Activated CD8-positive, alpha-beta memory T cell treated with anti-CD3 and anti-CD28 coated beads for 36 hours (primary cell): ENCODE measurements at regions not wholly inside any gene's neighbourhood (a gene's known extent, or its start where the extent isn't known, plus 50 kb on each side); places are given as distances from the start of the nearest gene placed in this dataset.

ENCODE experiments used
- CTCF ChIA-PET: fragments of 350-600 bp; sonication (Branson Sonifier 250); formaldehyde crosslinking; loops from one replicate; lab custom pipeline; 2021; ENCODE audit warnings: antibody characterized with exemption; lab: Charles Lee
- POLR2A ChIA-PET: fragments of 350-600 bp; sonication (Branson Sonifier 250); formaldehyde crosslinking; loops from one replicate; lab custom pipeline; 2021; ENCODE audit warnings: antibody characterized with exemption; lab: Charles Lee

DNA sequence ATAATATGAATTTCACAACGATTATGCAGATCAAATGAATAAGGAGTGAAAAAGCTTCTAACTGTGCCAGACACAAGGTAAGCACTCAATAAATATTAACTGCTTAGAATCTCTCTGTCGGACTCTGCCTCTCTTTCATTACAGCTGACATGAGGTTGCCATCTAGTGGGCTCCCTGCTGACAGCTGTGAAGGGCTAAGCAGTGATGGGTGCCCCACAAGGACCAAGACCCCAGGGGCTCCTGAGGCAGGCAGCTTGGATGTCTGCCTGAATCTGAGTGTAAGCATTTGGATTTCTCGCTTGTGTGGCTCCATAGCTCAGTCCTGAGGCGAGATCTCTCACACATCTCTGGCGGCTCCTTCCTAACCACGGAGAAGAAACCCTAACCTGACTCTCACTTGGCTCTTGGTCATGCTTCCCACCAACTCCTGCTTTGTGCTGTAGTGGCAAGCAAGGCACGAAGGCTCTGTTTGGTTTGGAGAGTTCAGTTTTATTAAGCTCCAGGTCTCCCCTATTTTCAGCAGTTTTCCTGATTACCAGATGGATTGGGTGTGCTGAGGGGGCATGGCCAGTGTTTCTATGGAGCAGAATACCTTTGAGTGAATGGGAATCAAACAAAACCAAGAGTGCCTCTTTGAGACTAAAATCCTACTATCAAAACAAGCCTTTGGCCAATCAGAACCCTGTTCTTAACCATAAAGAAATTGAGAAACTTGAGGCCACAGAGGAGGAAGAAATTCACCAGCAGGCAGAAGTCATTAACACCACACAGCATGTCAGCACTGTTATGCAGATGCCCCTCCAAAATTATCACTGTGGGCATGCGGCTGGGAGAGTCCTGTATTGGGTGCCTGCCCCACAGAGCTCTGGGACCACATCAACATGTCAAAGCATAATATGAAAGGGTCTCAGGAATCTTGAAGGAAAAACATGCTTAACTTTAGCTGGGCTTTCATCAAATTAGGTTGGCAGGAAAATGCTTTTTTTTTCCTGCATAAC is 152.8 kb upstream of the NTM start:
- POLR2A ChIA-PET: no interaction called here
- CTCF ChIA-PET: no interaction called here

DNA sequence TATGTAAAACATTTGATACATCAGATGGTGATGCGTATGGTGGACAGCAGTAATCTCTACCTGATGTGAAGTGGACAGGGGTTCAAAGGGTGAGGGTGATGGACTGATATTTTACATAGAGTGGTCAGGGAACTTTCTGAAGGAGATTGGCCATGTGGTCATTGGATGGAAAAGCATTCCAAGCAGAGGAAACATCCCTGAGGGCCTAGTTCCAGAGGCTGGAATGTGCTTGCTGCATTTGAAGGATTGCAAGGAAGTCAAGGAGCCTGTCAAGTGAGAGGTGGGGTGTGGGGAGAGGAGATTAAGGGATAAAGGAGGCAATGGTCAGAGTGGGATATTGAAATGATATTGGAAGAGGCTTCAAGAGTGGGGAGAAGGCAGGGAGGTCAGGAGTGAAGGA is 151.9 kb upstream of the NTM start:
- POLR2A ChIA-PET: no interaction called here
- CTCF ChIA-PET: no interaction called here

DNA sequence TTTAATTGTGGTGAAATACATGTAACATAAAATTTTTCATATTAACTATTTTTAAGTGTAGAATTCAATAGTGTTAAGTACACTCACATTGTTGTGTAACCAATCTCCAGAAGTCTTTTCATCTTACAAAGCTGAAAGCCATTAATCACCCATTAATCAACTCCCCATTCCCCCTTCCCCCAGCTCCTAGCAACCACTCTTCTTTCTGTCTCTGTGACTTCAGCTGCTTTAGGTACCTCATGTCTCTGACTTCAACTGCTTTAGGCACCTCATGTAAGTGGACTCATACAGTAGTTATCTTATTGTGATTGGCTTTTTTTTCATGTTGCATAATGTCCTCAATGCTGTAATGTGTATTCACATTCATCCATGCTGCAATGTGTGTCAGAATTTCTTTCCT is 150.8 kb upstream of the NTM start:
- ChIA-PET POLR2A (no interaction called here), CTCF (no interaction called here)

DNA sequence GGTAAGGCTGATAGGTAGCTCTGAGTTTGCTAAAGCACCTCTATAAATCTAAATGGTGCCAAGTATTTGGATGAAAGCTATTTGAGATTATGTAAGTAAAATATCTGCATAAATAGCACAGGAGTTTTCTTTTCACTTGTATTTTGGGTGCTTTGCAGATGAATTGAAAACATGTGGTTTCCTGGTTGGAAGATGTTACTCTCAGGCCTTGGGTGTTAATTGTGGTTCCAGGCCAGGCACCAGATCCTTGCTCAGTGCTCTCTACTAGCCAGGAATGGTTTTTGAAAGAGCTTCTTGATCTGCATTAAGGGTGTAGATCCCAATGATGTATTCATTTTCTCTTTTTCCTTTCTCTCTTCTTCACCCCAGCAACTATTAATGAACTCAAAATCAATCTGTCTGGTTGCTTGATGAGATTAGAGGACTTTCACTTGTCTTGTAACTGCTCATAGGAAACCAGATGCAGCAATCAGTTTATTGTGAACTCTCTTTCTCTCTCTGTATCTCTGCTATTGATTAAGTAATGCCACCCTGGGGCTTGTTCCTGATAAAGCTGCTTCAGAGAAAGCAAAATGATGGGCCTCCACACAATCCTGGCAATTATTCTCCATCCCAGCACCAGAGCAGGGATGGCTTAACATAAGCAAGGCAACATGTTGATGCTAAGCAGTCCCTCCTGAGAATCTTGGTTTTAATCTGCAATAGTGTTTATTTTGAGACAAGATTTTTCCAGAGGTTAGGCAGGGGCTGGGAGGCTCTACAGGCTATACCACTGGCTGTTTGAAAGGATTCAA is 147.0 kb upstream of the NTM start:
- ChIA-PET CTCF (no interaction called here), POLR2A (no interaction called here)

DNA sequence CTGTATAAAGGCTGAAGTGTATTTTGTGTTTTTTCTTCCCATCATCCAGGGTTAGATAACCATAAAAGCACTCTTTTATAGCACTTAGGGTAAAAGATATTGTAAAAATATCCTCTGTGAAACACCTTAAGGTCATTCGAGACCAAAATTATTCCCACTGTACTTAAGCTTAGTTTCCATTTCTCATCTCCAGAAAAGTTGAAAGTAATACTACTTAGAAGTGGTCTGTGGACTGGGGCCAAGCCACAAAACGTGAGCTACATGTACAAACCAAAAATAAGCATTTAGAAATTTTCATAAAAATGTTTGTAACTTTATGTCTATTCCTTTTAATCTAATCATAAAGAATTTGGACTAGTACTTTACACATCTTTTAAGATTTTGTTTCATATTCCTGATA is 142.0 kb upstream of the NTM start:
- ChIA-PET POLR2A (no interaction called here), CTCF (no interaction called here)

DNA sequence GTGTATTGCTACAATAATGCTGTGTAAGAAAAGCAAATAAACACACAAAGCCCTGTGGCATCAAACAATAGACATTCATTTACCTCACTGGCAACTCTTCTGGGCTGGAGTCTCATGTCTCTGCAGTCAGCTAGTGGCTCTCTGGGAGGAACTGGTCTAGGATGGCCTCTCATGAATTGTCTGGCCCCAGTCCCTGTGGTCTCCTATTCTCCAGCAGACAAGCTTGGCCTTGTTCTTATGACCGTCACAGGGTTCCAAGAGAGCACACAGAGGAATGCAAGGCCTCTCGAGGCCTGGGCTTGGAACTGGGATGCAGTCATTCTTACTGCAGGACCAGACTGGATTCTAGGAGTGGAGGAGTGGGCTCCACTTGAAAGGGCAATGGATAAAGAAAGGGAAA is 141.2 kb upstream of the NTM start:
- ChIA-PET POLR2A (no interaction called here), CTCF (no interaction called here)

DNA sequence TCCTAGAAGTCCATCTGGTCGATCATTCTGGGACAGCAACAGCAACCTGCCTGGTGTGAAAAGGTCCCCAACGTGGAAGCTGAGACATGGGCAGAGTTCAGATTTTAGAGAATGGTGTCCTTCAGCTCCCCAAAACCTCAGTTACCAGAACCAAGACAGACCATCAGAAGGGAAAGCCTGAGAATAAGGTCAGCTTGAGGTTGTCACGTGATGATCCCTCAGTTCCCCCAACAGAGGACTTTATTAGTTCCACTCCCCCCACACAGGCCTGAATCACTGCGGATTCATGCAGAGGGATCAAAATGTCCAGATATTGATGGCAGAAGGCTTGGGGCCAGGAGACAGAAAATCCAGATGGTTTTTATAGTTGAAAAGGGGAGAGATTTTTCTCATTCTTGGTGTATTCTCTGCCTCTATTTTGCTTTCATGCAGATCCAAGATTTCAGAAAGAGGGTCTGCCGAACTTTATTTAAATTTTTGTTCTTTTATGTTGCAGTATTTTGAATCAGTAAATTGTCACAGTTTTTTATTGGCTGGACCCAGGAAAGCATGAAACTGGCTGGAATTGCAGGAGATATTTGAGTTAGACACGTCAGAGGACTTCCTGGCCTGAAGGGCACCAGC is 139.0 kb upstream of the NTM start:
- ChIA-PET CTCF (no interaction called here), POLR2A (no interaction called here)

DNA sequence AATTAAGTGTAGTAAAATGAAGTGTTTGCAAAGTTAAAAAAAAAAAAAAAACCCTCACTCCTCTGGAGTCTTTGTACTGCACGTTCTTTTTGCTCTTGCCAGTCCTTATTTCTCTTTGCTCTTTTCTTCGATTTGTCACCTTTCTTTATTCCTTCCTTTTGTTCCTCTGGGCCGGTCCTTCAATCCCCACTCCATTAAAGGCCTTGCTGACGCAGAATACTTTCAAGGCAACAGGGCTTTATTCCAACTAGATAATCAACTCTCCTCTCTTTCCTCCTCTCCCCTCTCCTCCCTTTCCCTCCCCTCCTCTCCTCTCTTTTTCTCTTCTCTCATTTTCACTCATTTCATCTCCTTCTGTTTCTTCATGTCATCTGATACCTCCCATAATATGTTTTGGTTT is 138.2 kb upstream of the NTM start:
- ChIA-PET POLR2A (no interaction called here), CTCF (no interaction called here)

DNA sequence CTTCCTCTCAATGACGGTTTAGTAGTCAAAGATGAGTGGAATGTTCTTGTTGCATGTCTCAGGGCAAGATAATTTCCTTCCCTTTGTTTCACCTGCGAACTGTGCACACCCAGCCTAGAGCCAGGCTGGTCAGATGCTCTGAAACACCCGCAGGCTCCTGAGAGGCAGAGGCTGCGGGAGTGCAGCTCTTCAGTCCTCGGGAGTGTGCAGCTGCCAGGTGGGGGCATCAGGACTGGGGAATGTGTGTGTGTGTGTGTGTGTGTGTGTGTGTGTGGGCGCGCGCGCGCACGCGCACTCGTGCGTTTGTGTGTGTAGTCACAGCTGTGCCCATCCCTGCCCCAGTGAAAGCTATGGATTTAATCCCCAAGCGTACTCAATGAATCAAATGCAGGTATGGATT is 136.2 kb upstream of the NTM start:
- ChIA-PET POLR2A (no interaction called here), CTCF (no interaction called here)

DNA sequence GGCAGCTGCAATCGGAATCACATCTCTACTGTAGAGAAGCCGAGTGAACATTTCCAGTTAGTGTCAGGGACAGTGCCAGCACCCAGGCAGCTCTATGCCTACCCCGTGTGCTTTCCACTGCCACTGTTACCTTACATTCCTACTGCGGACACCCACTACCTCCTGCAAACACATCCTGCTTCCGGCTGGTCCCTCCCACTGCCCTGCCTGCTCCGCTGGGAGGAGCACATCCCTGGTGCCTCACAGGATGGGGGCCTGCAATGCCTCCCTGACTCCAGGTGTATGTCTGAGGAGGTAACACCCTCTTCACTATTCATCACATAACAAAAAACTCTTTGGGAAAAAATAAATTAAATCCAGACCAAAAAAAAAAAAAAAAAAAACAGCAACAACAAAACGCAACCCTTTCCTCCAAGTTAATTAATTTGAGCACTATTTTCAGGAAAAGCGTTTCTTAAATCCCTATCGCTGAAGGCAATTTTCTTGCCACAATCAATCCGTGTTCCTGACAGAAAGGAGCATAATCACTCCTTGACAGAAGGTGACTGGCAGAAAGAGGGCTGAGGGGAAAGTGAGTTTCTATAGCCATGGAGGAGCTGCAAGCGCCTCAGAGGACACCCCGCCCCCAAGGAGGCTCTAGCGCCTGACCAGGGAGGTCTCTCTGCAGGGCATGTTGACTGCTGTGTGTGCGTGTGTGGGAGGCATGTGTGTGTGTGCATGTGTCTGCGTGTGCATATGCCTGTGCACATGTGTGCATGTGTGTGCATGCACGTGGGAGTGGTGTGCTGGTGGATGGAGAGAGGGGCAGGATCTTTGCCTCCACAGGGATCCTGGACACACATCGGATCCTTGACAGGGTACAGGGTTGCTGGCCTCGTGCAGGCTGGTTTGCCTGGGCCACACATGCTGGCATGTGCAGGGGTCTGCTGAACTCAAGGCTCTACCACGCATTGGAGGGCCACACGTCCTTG is 134.8 kb upstream of the NTM start:
- ChIA-PET CTCF (no interaction called here), POLR2A (no interaction called here)

DNA sequence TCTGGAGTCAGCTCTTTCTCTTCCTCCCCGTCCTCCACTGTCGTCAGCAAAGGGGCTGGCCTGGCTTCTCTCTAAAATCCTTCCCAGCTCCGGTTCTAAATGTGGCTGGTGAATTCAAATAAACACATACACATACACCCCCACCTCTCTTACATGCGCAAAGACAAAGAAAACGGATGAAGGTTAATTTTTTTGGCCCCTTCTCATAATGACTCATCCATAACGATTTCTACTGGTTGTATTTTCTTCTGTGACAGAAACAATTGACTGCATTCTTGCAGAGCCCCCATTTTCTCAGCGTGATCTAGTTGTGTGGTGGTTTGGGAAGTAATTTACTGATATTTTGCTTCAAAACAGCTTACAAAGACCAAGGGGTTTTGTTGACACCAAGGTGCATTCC is 130.0 kb upstream of the NTM start:
- CTCF ChIA-PET: no interaction called here
- POLR2A ChIA-PET: no interaction called here

DNA sequence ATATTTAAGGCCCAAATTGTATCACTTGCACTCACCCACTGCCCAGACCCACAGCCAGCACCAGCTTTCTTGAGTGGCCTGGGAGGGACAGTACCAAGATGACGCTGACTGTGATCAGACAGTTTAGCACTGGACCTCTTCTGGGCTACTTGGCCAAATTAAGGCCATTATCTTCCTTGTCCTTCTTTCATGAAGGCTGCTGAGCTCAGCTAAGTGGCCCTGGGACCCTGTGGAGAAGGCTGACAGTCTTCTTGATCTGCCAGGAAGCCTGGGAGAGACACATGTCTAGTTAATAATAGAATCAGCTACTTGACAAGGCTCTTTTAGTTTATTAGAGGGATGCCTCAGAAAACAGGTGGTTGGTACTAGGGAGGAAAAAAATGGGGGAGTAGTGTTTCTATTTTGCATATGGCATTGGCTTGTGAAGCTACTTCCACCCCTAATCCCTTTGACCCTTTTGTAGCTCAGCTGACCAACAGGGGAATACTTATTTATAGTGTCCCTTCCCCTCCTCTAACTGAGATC is 127.9 kb upstream of the NTM start:
- ChIA-PET POLR2A (no interaction called here), CTCF (no interaction called here)

DNA sequence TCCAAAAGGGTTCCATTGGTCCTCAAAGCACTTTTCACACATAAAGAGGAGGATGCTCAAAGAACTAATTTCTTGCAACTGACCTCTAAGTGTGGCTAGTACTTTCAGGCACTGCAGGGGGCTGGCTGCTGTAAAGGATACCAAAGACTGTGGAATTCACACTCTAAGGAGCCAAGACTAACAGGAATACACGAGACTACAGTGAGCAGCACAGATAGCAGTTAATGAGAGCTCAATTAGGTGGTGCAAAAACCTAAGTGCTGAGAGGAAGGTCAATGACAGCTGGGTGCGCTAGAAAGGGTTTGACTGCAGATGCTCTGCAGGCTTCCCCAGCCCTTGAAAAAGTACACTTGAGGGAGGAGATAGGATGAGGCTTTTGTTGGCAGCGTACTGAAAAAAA is 124.3 kb upstream of the NTM start:
- POLR2A ChIA-PET: no interaction called here
- CTCF ChIA-PET: no interaction called here

DNA sequence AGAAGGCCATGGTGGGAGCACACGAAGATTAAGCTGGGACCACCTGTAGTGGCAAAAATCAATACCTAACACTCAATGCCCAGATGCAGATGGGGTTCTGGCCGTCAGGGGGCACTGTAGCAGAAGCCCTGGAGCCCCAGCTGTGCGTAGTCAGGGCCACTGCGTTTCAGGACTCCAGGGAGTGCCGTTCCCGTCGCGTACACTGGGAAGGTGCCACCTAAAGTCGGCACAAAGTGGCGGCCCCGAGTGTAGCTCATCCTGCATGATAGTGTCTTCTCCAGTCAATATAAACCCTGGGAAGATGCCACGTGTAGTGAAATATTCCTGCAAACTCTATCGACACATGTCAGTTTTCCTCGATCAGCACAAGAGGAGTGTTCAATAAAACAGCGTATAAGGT is 123.8 kb upstream of the NTM start:
- CTCF ChIA-PET: no interaction called here

DNA sequence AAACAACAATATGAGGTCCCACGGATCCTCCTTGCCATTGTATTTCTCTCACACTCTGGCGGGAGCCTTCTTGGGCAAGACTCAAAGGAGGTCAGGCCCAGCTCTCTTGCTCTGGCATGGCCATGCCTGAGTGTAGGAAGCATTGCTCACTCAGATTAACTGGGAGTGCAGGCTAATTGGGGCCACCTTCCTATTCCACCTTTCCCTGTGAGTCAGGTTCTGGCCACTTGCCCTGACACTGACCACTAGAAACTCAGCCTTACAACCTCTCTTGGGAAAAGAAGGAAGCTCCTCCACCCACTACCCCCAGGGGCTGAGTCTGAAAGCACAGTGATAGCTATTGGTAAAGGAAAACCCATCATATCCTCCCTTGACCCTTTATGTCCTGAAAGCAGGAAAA is 121.8 kb upstream of the NTM start:
- POLR2A ChIA-PET: no interaction called here
- CTCF ChIA-PET: no interaction called here

More for the DNA sequence above, 123.8 kb upstream of the NTM start:
- POLR2A ChIA-PET: no interaction called here

DNA sequence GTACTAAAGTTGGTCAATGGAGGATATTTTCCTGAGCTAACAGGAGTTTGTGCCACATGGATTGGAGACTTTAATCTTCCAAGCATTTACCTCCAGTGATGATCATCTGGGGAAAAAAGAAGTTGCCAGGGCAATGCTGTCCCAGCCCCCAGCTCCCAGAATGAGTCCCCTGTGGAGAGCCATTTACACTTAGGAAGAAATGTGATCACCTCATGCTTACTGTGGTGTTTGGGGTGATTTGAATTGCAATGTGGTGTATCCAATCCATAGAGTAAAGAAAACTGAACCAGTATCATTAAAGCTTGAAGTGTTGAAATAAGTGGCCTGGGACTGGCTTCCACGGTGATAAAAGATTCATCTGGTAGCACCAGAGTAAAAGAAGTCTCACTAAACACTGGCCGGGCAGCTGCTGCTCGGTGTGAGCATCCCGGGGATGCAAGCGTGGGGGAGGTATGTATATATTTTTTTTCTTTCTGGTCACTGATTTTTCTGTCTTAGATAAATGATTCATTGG is 117.2 kb upstream of the NTM start:
- ChIA-PET POLR2A (no interaction called here), CTCF (no interaction called here)

DNA sequence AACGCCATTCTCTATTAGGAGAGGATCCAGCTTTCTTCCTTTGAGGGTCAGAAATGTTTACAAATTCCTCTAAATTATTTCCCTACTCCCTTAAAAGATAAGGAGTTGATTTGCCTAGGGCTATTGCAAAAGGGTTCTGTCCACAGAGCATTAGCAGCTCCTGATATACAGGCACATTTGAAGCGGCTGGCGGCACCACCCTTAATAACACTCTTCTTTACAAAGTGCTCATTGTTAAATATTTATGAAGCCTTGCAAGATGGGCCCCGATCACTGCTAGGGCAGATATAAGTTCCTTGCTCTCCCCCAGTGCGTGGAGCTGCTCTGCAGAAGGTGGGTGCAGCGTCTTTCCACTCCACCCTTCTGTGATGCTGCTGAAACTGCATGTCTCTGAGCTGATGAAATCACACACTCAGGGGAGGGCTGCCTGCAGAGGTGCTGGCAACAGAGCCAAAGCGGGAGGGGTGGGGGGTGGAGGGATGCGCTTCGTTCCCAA is 116.7 kb upstream of the NTM start:
- ChIA-PET POLR2A (no interaction called here), CTCF (no interaction called here)

DNA sequence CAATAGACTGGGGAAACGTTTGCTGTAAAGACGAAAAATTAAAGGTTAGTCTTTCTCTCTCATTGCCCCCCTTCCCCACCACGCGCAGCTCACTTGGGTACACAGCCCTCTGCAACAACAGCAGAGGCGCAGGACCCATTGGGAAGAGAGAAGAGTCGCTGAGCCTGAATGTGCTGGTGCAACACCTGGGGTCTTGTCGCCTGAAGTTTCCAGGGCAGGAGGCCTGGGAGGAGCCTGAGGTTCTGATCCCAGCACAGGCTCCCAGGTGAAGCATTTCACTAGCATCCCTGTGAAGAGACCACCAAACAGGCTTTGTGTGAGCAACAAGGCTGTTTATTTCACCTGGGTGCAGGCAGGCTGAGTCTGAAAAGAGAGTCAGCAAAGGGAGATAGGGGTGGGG is 116.2 kb upstream of the NTM start:
- ChIA-PET POLR2A (no interaction called here), CTCF (no interaction called here)

DNA sequence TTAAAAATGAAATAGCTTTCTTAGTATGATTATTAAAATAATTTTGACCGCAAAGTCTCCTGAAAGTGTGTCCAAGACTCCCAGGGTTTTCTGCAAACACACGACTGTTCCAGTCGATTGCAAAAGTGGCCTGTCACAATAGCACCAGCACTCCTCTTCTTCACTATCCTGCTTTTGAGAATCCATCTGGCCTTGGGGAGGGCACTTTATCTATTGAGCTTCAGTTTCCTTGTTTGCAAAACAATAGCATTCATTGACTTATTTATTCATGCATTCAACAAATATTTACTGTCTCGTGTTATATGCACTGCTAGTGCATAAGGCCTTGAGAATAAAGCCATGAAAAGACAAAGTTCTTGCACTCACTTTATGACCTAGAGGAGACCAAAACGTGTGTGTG is 96.2 kb upstream of the NTM start:
- ChIA-PET CTCF (no interaction called here), POLR2A (no interaction called here)
